Mesendoderm (in vitro differentiated cells): ENCODE measurements at regions not wholly inside any gene's neighbourhood (a gene's known extent, or its start where the extent isn't known, plus 50 kb on each side); places are given as distances from the start of the nearest gene placed in this dataset.

Experiments
- DNase-seq: peaks from one replicate; pipeline ENCODE4 v3.0.0; 2013
- H2AK5ac ChIP-seq: 2 replicates; pipeline ENCODE4 v1.6.1; 2013; ENCODE audit warnings: low read length, inconsistent platforms
- H2BK120ac ChIP-seq: 2 replicates; pipeline ENCODE4 v1.6.1; 2013; ENCODE audit warnings: low read depth, mild to moderate bottlenecking, low read length, moderate library complexity, mixed read lengths
- H2BK15ac ChIP-seq: replicated peaks from 2 replicates; pipeline ENCODE4 v1.6.1; 2013; ENCODE audit warnings: low read depth, mild to moderate bottlenecking, moderate library complexity
- H2BK5ac ChIP-seq: 2 replicates; pipeline ENCODE4 v1.6.1; 2013; ENCODE audit warnings: low read length, inconsistent platforms
- H3K18ac ChIP-seq: 2 replicates; pipeline ENCODE4 v1.6.1; 2013; ENCODE audit warnings: mild to moderate bottlenecking, low read length, mixed read lengths
- H3K23ac ChIP-seq: one replicate; pipeline ENCODE4 v1.6.1; 2013; ENCODE audit warnings: low read length
- H3K27ac ChIP-seq: 2 replicates; pipeline ENCODE4 v1.5.1; 2013; ENCODE audit warnings: low read depth, mild to moderate bottlenecking, inconsistent platforms, low read length, moderate library complexity
- H3K27me3 ChIP-seq: 2 replicates; pipeline ENCODE4 v1.6.1; 2013; ENCODE audit warnings: low read length, control low read depth, mild to moderate bottlenecking, inconsistent platforms; ENCODE audit not compliant: insufficient read depth, poor library complexity
- H3K36me3 ChIP-seq: 2 replicates; pipeline ENCODE4 v1.6.1; 2013; ENCODE audit warnings: low read length, inconsistent platforms; ENCODE audit not compliant: control insufficient read depth, insufficient read depth
- H3K4ac ChIP-seq: one replicate; pipeline ENCODE4 v1.6.1; 2013; ENCODE audit warnings: low read depth, mild to moderate bottlenecking, low read length, moderate library complexity
- H3K4me1 ChIP-seq: 2 replicates; pipeline ENCODE4 v1.6.1; 2013; ENCODE audit warnings: low read depth, low read length, inconsistent platforms; ENCODE audit not compliant: control insufficient read depth
- H3K4me2 ChIP-seq: 2 replicates; pipeline ENCODE4 v1.6.1; 2013; ENCODE audit warnings: low read length
- H3K4me3 ChIP-seq: 2 replicates; pipeline ENCODE4 v1.5.1; 2013; ENCODE audit warnings: mild to moderate bottlenecking, low read length
- H3K56ac ChIP-seq: one replicate; pipeline ENCODE4 v1.6.1; 2013; ENCODE audit warnings: low read length
- H3K79me1 ChIP-seq: 2 replicates; pipeline ENCODE4 v1.6.1; 2013; ENCODE audit warnings: low read length, inconsistent platforms
- H3K79me2 ChIP-seq: 2 replicates; pipeline ENCODE4 v1.6.1; 2013; ENCODE audit warnings: mild to moderate bottlenecking, low read length; ENCODE audit not compliant: control insufficient read depth, insufficient read depth
- H3K9ac ChIP-seq: 2 replicates; pipeline ENCODE4 v1.6.1; 2013; ENCODE audit warnings: low read length, inconsistent platforms
- H4K5ac ChIP-seq: one replicate; pipeline ENCODE4 v1.6.1; 2013; ENCODE audit warnings: low read length
- H4K8ac ChIP-seq: one replicate; pipeline ENCODE4 v1.6.1; 2013; ENCODE audit warnings: low read depth, mild to moderate bottlenecking, control low read depth, low read length, moderate library complexity
- WGBS: extraction: QIAGEN DNeasy Blood & Tissue Kit; methylation state at CpG from one replicate; pipeline ENCODE4 v1.1.7; 2013; ENCODE audit warnings: low lambda C conversion rate, missing lambda C conversion rate; ENCODE audit not compliant: insufficient coverage; ENCODE audit errors: extremely low coverage; 5-methylcytosine and 5-hydroxymethylcytosine counted together

DNA sequence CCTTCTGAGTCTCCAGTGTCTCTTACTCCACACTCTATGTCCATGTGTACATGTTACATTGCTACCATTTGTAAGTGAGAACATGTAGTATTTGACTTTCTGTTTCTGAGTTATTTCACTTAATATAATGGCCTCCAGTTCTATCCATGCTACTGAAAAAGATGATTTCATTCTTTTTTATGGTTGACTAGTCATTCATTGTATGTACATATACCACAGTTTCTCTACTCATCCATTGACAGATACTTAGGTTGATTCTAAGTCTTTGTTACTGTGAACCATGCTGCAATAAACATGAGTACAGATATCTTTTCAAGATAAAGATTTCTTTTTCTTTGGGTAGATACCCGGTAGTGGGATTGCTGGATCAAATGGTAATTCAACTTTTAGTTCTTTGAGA lies 107.1 kb upstream of the CHD1 start:
- no peaks in the 10 kb centered on the region for H3K79me2 ChIP-seq
- H2BK120ac ChIP-seq = no peak overlapping the region
- H3K36me3 ChIP-seq = no peaks in the 10 kb centered on the region
- no peak overlapping the region for H3K56ac ChIP-seq
- H3K4ac ChIP-seq = no peak overlapping the region
- no peak overlapping the region for H2BK15ac ChIP-seq
- H4K8ac ChIP-seq = no peak overlapping the region
- H3K4me3 ChIP-seq = no peak overlapping the region
- H2BK5ac ChIP-seq = no peak overlapping the region
- H3K79me1 ChIP-seq = no peaks in the 10 kb centered on the region
- no peak overlapping the region for H2AK5ac ChIP-seq
- no peak overlapping the region for H4K5ac ChIP-seq
- no peak overlapping the region for H3K23ac ChIP-seq
- DNase-seq = no peak
- H3K4me2 ChIP-seq = no peak overlapping the region
- no peak overlapping the region for H3K18ac ChIP-seq
- no peak overlapping the region for H3K27ac ChIP-seq
- H3K4me1 ChIP-seq = no peaks in the 10 kb centered on the region
- H3K9ac ChIP-seq = no peak overlapping the region
- no peaks in the 10 kb centered on the region for H3K27me3 ChIP-seq
- WGBS = no CpG with 5 or more reads among the region's 1 CpG

DNA sequence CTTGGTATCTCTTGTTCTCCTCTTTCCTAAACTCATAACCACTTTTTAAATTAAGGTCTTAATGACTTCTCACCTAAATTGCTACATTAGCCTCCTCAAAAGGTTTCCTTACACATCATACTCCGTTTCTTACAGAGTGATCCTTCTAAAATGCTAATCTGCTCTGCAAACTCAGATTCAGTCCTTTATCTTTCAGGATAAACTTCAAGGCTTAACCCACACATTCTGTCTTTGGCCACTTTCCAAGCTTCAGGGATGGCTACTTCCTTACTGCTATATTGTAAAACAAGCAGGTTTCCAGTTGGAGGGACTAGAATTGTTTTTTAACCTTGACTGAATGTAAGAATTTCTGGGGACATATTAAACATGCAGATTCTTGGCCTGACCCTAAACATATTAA lies 105.5 kb upstream of the CHD1 start:
- Histone ChIP-seq H3K4me1 (no peaks in the 10 kb centered on the region), H2AK5ac (no peak overlapping the region), H3K9ac (no peak overlapping the region), H3K18ac (no peak overlapping the region), H3K27ac (no peak overlapping the region), H3K36me3 (no peaks in the 10 kb centered on the region), H3K79me1 (no peaks in the 10 kb centered on the region), H3K4me3 (no peak overlapping the region), H2BK120ac (no peak overlapping the region), H4K8ac (no peak overlapping the region), H3K23ac (no peak overlapping the region), H2BK5ac (no peak overlapping the region), H3K56ac (no peak overlapping the region), H3K4me2 (no peak overlapping the region), H4K5ac (no peak overlapping the region), H2BK15ac (no peak overlapping the region), H3K79me2 (no peaks in the 10 kb centered on the region), H3K4ac (no peak overlapping the region), H3K27me3 (no peaks in the 10 kb centered on the region)
- no peak for DNase-seq
- no CpG with 5 or more reads among the region's 1 CpG for WGBS

DNA sequence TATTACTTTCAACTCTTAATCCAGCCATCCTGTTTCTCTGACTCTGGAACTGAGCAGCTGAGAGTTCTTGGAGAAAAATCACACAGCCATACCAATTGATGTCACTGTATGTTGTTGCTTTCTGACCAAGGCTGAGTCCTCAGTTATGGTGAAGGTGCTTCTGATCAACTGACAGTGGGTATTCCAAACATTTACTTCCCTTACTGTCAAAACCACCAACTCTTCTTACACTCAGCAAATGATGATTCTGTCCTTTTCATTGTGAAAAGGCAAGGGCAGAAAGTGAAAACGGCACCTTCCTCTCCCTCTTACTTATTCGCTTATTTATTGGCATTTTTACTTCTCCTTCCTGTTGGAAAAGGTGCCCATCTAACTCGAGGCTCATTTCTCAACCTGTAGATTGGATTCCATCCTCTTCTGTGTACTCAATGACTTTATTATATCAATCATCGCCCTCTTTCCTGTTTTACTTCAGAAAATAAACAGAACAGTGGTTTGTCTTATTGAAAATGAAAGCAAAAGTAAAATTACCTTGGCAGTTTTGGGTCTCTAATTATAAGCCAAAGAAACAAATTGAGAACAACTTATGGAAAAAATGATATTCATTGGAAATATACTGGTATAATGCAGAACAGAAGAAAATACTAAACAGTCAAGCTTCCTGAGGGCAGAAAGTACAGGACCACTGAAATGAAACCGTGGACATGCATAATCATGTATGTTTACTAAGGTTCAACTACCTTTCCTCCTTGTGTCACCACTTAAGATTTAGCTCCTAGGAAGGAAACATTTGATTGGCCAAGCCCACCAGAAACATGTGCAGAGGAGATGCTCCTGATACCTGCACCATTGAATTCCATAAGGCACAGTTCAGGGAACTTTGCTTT lies 104.5 kb upstream of the CHD1 start:
- no peak overlapping the region for H2BK15ac ChIP-seq
- no peak overlapping the region for H3K4me3 ChIP-seq
- H3K4me1 ChIP-seq = no peaks in the 10 kb centered on the region
- H3K36me3 ChIP-seq = no peaks in the 10 kb centered on the region
- H3K23ac ChIP-seq = no peak overlapping the region
- no peak overlapping the region for H3K9ac ChIP-seq
- no peak overlapping the region for H3K4me2 ChIP-seq
- DNase-seq = no peak
- H3K27me3 ChIP-seq = no peaks in the 10 kb centered on the region
- H3K18ac ChIP-seq = no peak overlapping the region
- no peak overlapping the region for H3K4ac ChIP-seq
- H3K79me2 ChIP-seq = no peaks in the 10 kb centered on the region
- H4K5ac ChIP-seq = no peak overlapping the region
- H2BK120ac ChIP-seq = no peak overlapping the region
- H4K8ac ChIP-seq = no peak overlapping the region
- H3K79me1 ChIP-seq = no peaks in the 10 kb centered on the region
- no peak overlapping the region for H3K56ac ChIP-seq
- H2AK5ac ChIP-seq = no peak overlapping the region
- no peak overlapping the region for H3K27ac ChIP-seq
- no peak overlapping the region for H2BK5ac ChIP-seq
- WGBS = no CpG with 5 or more reads among the region's 5 CpGs

DNA sequence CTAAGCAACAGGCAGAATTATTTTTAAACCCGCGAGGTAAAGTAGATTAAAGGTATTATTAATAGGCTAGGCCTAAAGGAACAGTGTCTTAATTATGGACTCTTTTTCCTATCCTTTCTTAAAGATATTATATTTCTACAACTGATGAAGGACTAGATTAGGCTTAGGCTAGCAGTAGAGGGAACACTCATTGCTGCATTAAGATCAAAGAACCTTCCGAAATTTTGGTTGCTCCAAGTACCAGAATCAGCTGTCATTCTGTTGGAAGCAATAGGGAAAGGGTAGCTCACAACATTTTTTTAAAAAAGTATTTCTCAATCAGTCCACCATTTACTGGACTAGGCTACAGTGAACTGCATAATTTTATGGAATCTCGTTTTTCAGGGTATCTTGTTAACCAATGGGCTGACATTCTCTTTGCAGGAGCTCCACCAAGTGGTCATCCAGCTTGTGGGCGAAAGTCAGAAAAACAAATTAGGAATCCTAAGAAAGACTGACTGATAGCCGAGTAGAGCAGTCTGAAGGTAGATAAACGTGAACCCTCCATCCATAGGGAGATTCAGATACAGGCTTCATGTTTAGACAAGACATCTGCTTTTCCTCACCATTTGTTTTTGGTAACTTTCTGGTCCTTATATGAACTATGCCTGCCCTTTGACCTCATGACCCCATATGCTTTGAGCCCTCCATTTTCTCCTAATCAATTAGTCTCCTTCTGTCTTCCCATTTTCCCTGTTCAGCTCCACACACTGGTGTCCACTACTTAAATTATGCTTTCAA lies 103.6 kb upstream of the CHD1 start:
- no peak overlapping the region for H2AK5ac ChIP-seq
- no peak overlapping the region for H3K4me3 ChIP-seq
- H3K27me3 ChIP-seq = no peaks in the 10 kb centered on the region
- H3K27ac ChIP-seq = no peak overlapping the region
- no peak overlapping the region for H3K23ac ChIP-seq
- H3K4ac ChIP-seq = no peak overlapping the region
- H4K5ac ChIP-seq = no peak overlapping the region
- H3K79me1 ChIP-seq = no peaks in the 10 kb centered on the region
- no peak overlapping the region for H2BK120ac ChIP-seq
- no peaks in the 10 kb centered on the region for H3K4me1 ChIP-seq
- no peak overlapping the region for H3K18ac ChIP-seq
- H3K36me3 ChIP-seq = no peaks in the 10 kb centered on the region
- no peak overlapping the region for H2BK5ac ChIP-seq
- H4K8ac ChIP-seq = no peak overlapping the region
- H3K9ac ChIP-seq = no peak overlapping the region
- H2BK15ac ChIP-seq = no peak overlapping the region
- H3K79me2 ChIP-seq = no peaks in the 10 kb centered on the region
- H3K4me2 ChIP-seq = no peak overlapping the region
- peak; percentile 69 for DNase-seq
- WGBS = no CpG with 5 or more reads among the region's 7 CpGs
- no peak overlapping the region for H3K56ac ChIP-seq

DNA sequence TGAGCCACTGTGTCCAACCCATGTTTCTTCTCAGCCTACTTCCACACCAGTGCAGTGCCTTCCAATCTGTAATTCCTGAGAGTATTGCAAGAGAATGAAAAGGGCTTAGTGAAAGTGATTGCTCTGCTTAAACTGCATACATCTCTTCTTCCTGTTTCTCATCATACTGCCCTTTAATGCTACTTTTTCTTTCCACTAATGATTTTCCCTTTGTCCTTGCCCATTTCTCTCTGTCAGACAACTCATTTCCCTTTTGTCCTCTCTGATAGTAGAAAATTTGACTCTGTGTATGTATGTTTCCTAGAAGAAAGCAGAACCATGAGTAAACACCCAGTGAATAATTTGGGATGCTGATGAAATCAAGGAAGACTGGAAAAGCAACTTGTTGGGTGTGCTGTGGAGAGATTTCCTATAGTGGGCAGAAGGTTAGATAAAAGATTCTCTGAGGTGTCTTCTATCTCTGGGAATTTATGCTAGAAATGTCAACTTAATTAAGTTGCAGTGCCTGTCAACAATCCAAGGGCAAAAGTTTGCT lies 102.2 kb upstream of the CHD1 start:
- no peak overlapping the region for H3K27ac ChIP-seq
- no peak overlapping the region for H3K9ac ChIP-seq
- H3K18ac ChIP-seq = no peak overlapping the region
- no peaks in the 10 kb centered on the region for H3K79me1 ChIP-seq
- H3K4me2 ChIP-seq = no peak overlapping the region
- no peak overlapping the region for H2BK5ac ChIP-seq
- no peaks in the 10 kb centered on the region for H3K79me2 ChIP-seq
- H3K4me1 ChIP-seq = no peaks in the 10 kb centered on the region
- no peak overlapping the region for H3K23ac ChIP-seq
- H2AK5ac ChIP-seq = no peak overlapping the region
- H3K4ac ChIP-seq = no peak overlapping the region
- no peak overlapping the region for H2BK120ac ChIP-seq
- H3K27me3 ChIP-seq = no peaks in the 10 kb centered on the region
- H3K56ac ChIP-seq = no peak overlapping the region
- no peak overlapping the region for H2BK15ac ChIP-seq
- DNase-seq = no peak
- no peaks in the 10 kb centered on the region for H3K36me3 ChIP-seq
- H3K4me3 ChIP-seq = no peak overlapping the region
- no peak overlapping the region for H4K8ac ChIP-seq
- H4K5ac ChIP-seq = no peak overlapping the region
